IPS-NIHi7 (cell line): ENCODE measurements at regions not wholly inside any gene's neighbourhood (a gene's known extent, or its start where the extent isn't known, plus 50 kb on each side); places are given as distances from the start of the nearest gene placed in this dataset.

Source experiments
- DNase-seq: peaks from one replicate; pipeline ENCODE4 v3.0.0; 2012; ENCODE audit warnings: mixed read lengths; ENCODE audit errors: extremely low spot score

DNA sequence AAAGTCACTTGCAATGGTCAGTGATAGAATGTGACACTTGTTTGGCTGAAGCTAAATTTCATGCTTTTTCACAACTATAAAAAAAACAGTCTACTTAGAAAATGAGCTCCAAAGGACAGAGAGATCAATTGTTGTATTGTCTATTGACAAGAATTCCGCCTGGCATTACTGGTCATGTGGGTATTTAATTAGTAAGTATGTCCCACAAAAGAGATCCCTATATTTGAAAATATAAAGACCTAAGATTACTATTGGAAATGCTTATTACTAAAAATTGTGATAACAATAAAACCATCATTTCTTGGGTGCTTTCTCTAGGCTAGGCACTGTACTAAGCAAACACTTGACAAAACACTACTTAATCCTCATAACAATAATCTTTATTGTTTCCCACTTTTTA is 745.2 kb upstream of the C9orf72 start:
- no peak for DNase-seq

DNA sequence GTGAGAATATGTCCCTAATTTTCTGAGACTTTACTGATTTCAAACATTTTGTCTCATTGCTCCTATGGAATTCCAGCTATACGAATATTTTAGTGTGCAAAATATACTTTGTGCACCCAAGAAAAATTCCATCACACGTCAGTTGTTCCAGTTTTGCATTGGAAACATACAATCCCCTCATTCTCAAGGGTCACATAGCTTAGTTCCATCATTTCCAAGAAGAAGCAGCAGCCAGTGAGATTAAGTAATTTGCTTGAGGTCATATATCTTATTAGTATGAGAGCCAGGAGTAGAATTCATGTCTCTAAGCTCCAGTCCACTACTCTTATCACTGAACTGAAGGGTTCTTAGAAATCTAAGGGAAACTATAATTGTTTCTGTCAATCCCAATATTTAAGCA is 746.7 kb upstream of the C9orf72 start:
- no peak for DNase-seq

DNA sequence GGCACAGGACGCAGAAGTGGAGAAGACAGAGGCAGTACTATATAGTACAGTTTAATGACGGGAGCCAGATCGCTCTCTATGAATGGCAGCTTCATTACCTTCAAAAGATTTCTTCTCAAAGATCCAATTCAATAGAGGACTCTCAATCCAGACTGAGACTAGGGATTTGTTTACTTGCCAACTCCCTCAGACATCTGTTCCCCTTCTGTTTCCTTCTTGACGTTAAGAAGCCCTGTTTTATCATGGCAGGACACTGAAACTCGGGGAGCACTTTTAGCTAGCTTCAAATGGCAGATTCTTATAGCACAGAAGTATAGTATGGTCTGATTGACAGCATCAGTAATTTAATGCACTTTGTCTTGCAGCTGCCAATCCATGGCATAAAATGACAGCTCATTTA is 747.3 kb upstream of the C9orf72 start:
- no peak for DNase-seq

DNA sequence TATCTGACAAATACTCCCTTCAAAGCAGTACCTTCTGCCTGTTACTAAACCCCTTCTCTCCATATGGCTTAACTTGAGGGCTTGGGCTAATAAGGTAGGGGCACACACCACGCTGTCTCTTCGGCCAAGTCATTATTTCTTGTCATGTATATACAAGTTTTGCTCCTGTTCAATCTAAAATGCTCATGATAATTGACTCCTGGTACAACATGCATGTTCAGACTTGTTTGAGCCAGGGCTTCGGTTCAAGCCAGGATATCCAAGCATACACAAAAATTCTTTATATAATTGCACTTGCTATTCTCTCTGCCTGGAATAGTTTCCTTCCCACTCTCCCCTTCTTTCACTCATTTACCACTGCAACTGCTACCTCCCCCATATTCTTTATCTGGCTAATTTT is 756.0 kb upstream of the C9orf72 start:
- no peak for DNase-seq

DNA sequence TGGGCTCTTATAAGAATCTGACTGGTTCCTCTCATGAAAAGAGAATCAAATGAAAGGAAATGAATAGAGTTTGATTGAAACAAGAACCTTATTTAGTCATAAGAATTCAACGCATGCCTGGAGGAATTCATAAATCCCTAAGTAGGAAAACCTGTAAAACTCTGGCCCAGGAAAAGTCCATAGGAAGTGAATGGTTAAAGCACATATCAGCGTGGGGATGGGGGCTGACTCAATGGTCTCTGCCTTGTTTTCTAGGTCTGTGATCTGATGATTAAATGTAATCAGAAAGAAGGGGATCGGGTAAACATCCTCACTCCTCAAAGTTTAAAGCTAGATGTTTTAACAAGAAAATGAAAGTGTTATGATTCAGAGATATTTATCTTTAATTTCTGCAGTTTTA is 759.4 kb upstream of the C9orf72 start:
- DNase-seq = no peak

DNA sequence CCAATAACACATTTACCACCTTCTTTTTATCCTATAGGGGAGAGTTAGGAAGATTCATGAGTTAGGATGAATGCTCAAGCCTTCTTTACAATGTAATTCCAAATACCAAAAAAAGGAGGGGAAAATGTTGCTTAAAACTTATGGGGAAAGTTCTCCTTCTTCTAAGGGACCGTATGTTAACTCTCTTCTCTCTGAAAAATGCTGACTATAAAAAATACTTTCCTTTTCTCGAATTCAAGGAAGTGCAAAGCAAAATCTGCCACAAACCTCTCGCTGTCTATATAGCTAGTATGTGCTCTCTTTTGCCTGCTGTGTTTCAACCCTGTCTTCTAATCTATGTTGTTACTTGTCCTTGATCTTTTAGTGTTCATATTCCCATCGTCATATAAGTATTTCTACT is 768.6 kb upstream of the C9orf72 start:
- no peak for DNase-seq

DNA sequence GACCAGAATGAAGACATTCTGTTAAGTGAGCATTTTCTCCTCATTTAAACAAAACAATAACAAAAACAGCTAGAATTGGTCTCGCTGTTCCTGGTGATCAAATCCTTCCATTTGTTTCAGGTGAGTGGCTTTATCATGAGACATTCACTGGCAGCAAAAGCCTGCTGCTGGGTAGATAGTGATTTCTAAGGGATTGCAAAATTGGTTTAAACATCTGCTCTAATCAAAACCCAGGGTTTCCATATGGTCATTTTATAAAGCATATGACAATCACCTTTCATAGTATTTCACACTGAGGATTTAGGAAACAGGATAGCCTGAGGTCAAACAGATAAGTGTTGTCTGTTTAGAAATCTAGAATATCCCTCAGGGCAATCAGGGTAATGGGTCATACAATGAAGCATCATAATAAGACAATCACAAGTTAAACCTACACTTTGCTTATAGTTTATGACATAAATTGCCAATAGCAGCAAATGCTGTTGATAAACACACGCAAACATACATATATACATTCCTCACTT is 769.6 kb upstream of the C9orf72 start:
- no peak for DNase-seq

DNA sequence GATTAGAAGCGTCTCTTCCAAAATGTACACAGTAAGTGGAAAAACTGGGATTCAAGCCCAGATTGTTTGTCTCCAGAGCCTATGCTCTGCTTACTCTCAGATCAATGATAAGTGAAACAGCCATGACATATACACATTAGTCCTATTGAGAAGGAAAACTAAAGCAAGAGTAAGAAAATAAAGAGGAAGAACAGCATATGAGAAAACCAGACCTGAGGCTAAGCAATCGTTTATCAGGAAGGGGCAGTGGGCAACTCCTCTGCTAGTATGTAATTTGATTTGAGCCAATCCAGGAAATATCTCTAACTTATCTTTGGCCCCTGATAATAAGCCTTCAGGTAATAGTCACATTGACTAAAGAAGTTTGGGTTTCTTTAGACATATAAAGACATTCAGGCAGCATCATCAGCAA is 789.9 kb upstream of the C9orf72 start:
- DNase-seq = no peak

DNA sequence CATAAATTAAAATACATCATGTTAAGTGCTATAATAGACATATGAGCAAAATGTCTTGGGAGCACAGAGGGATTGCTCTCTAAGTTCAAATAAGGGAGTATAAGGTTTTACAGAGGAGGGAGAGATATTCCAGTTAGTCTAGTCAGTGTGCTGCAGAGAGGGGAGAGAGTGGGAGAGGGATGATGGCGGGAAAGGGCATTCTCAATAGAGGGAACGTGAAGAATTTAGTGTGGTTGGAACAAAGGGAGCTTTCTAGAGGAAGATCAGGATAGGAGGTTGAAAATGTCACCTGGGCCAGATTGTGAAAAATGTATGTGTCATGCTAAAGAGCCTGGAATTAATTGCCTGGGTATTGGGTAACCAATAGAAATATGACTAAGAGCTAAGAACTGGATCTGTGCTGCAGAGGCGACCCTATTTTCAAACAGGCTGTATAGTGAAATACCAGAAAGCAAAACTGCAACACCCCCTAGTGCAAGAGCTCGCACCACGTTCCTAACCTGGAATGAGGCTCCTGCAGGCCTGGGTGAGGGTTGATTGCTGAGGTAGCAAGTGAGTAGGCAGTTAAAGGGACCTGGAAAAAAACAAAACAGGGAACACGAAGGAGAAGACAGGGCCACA is 791.8 kb upstream of the C9orf72 start:
- DNase-seq = peak; percentile 68

DNA sequence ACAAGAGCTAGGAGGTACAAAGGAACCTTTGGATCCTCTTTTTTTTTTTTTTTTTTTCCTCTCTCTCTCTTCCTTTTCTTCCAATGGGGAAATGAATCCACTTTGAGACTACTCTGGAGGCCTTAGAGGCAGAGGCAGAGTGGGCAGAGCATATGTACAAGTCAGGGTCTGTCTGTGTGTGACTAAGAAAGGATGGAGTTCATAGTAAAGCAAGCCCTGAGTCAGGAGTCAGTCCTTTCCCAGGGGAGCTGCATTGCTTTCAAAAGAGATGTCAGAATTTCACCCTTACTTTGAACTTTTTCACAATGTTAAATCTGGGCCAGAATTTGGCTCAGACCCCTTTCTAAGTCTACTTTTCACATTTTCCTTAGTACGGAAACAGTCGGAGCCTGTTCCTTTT is 792.4 kb upstream of the C9orf72 start:
- DNase-seq = peak; percentile 12

DNA sequence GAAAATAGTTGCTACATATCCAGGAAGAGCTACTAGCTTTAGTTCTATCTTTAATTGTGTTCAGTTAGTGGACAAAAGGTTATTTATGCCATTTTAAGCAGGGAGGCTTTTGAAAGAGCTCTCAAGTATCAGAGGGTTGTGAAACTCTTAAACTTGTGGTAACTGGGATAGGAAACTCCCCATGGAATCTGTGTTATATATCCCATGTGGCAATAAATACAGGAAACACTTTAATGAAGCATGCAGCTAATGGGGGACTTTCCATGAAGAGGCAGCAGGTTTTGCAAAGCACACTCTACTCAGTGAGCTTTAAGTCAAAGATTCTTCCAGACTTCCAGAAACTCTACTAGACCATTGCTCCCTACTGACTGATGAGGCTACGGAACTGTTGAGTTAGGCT is 805.0 kb upstream of the C9orf72 start:
- DNase-seq = no peak

DNA sequence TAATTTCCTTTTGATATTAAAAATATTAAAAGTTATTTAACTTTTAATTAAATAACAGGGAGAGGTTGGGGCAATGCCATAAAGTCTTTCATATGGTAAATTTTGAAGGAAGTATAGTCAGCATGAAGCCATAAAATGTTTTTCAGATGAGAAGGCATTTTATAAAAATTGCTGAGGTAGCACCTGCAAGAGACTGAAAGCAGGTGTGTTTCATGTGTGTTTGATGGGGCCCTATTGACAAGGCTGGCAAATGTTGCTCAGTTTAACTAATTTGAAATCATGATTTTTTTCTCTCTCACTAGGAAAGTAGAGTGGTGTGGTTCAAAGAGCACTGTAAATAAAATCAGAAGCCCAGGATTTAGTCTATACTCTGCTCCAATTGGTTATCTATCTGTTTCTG is 805.8 kb upstream of the C9orf72 start:
- DNase-seq = no peak

DNA sequence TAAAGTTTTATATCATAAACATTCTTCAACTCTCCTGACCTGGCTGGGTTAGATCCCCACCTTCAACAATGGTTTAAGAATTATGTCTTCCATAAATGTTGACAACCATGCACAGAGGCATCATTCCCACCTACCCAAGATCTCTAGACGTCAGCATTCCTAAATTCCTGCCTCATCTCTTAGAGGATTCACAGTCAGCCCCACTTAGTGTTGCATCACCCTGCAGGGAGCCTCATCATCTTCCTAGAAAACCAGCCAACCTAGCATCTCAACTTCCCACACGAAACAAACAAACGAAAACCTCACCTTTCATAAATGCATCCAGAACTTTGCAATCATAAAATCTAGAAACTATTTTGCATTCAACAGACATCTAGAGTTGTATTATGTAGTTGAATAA is 816.1 kb upstream of the C9orf72 start:
- peak; percentile 20 for DNase-seq

DNA sequence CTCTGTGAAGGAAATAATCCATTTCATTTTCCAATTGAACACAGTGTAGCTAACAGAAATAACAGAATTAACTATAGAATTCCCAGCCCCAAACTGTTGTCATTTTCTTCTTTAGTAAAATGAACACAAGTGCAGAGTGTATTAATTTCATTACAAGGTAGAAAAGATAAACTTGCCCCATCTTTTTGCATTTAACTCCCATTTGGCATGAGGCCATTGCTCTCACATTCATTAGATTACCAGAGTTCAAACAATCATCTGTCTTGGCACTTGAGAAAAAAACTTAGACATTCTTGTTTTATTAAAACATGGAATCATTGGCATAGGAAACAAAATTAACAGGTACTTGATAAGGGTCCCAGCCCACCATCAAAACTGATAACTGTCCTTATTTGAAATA is 821.5 kb upstream of the C9orf72 start:
- DNase-seq = no peak

DNA sequence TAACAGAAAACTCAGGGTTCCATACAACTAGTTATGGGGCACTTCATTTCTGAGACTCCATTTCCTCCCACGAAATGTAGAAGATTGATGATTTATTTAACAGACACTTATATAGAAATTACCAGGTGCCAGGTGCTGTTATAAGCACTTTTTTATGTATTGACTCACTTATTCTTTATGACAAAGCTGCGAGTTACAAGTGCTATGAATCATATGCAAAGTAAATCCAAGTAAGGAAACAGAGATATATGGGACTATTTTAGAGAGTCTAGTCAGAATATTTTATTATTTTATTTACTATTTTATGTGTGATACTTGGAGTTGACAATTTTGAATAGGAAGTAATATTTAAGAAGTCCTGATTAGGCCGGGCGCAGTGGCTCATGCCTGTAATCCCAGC is 822.8 kb upstream of the C9orf72 start:
- no peak for DNase-seq

DNA sequence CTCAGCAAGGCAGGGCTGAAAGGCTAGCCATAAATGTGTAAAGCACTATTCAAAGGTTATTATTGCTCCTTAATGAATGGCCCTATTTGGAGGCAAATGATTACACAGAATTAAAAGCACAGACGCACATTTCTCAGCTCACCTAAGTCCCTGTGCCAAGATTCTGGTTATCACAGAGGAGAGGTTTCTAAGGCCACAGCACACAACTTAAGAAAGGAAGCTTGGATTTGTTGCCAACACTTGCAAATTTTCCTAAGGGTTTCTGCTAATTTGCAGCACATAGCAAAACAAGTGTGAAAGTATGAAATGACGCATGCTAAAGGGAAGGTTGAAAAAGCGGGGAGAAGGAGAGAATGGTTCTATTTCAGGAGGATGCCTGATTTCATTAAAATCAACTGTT is 834.1 kb upstream of the C9orf72 start:
- no peak for DNase-seq

DNA sequence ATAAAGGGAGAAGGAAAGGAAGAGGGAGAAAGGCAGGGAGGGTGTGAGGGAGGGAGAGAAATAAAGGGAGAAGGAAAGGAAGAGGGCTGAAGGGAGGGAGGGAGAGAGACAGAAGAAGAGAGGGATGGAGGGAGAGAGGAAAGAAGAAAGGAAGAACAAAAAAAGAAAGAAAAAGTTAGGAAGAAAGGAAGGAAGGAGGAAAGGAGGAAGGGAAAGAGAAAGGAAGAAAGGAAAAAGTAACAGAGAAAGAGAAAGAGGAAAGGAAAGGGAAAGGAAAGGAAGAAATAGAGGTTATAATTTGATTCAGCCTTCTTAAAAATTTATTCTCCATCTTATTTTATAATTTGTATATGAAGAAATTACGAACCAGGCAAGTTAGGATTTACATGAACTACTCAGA is 836.6 kb upstream of the C9orf72 start:
- no peak for DNase-seq

DNA sequence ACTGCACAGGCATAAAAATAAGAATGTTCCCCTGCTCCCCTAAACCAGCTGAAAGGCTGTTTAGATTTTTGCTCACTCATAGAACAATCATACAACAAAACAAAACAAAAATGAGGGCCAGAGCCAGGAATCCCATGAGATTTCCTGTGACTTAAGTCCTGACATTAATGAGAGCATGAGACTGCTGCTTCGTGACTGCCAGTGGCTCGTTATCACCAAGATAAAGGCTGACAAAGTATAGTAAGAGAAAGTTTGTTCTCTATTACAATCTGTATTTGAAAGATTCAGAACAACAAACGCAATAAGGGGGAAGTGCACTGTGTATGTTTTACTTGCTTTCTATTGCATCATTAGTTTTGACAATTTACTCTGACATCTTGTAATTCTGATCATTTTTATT is 837.1 kb upstream of the C9orf72 start:
- no peak for DNase-seq

DNA sequence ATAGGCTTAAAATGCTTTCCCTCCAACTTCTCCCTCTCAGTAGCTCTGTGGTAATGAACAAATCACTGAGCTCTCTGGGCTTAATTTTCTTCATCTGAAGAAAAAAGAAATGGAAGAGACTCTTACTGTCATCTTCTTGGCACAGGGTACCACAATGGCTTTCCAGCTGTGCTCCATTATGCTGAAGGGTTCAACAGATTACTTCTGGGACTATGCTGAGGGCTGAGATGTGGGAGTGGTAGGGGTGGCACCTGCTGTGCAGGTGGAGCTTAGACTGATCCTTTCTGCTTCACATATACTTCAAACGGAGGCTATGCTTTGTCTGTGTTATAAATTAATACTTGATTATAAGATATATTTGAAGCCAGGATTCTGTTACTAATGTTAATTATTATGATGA is 840.2 kb upstream of the C9orf72 start:
- DNase-seq = no peak

DNA sequence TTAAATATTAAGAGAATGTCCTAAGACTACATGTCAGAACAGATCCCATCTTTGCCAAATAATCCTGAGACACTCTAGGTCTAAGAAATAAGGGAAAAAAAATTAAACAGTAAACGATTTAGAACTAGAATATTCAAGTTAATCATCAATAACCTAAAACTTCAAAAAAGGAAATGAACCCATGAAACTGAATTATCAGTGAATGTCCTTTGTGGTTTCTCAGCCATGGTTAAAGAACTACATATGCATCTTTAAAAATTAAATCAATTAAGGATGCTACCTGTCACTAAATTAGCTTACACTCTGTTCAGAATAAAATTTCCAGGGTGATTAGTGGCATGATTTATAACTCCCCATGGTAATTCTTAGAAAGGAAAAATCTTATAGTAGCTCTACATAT is 850.0 kb upstream of the C9orf72 start:
- no peak for DNase-seq

DNA sequence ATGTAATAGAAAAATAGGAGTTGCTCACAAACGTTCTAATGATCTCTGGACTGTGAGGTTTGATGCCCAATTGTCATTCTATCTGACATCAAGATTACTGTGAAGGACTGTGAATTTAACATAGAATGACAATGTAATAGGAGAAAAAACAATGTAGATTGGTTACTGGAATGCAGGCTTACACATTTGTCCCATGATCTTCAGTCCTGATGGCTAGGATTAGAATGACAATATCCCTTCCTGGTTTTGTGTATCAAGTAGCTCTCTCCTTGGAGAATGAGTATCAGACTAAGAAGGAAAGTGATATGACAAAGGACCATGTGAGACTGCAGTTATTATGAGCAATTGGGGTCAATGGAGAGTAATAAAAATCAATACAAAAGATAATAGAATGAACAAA is 862.2 kb upstream of the C9orf72 start:
- DNase-seq = no peak

DNA sequence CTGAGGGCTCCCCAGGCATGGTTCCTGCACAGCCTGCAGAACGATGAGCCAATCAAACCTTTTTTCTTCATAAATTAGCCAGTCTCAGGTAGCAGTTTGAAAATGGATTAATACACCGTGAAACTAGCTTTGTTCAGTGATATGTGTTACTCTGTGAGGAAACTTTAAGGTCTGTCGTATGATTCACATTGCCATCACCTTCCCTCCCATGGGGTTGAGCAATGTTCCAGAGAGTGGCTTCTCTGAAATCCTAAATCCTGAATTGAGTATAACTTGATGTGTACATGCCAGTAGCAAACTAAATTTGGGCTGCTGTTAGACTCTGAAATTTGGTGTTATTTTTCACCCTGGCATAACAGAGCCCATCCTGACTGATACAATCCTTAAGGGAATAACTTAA is 866.4 kb upstream of the C9orf72 start:
- no peak for DNase-seq

DNA sequence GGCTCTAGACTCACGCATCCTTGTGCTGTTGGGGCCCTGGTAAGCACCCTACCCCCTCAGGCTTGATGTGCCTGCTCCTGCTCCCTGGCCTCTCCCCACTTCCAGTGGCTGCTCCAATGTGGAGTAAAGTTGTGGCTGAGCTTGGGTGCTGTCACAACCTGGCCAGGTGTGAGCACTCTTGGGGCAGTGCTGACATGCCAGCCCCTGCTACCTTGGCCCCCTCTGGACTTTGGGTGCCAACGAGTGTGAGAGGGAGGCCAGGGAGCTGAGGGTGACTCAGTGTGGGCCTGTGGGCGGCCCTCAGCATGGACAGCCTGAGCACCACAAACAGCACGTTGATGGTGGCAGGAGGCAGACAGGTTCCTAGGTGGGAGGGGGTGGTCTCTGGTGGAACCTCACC is 870.2 kb upstream of the C9orf72 start:
- no peak for DNase-seq

DNA sequence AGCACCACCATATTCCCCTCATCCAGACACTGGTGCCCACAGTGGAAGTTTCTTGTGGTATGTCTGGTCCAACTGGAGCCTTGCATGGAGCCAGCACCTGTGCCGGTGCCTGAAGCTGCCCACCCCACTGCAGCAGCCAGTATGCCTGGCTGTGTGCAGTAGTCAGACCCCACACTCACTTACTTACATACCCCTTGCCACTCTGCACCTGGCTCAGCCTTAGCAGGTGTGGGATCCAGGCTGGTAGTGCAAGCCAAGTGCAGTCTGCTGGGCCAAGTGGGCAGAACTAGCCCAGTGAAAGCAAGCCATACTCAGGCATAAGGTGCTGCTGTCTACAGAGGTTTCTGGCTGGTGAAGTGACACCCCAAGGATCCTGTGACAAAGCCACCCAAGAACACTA is 871.4 kb upstream of the C9orf72 start:
- no peak for DNase-seq
